B cell (primary cell): ENCODE measurements at regions not wholly inside any gene's neighbourhood (a gene's known extent, or its start where the extent isn't known, plus 50 kb on each side); places are given as distances from the start of the nearest gene placed in this dataset.

Experiments used
- ATAC-seq: fragments of 200-7000 bp; cut with Tn5 transposase; one replicate; pipeline ENCODE4 v1.10.0; 2021; ENCODE audit warnings: low read depth, mild to moderate bottlenecking, moderate number of reproducible peaks, moderate library complexity
- CTCF ChIA-PET: fragments of 350-600 bp; sonication (Branson Sonifier 250); formaldehyde crosslinking; loops from one replicate; lab custom pipeline; 2021; ENCODE audit warnings: antibody characterized with exemption, inconsistent platforms; lab: Charles Lee
- POLR2A ChIA-PET: fragments of 350-600 bp; sonication (Branson Sonifier 250); formaldehyde crosslinking; loops from one replicate; lab custom pipeline; 2021; ENCODE audit warnings: antibody characterized with exemption; lab: Charles Lee
- DNase-seq: peaks from one replicate; pipeline ENCODE4 v3.0.0; 2013
- H2AFZ ChIP-seq: 2 replicates; pipeline ENCODE4 v1.6.1; 2012; ENCODE audit warnings: mild to moderate bottlenecking, low read depth, low read length; ENCODE audit not compliant: insufficient read depth, poor library complexity, severe bottlenecking
- H3K27ac ChIP-seq, 2 donors: 1 replicate in 1 of 2; 2 replicates in 1 of 2; pipeline ENCODE4 v1.5.1; 2012 to 2013; ENCODE audit warnings: low read length in 2 of 2, mild to moderate bottlenecking in 2 of 2, moderate library complexity in 1 of 2
- H3K27me3 ChIP-seq, 4 experiments: fragments of 200-600 bp in 1 of 4; sonication (generic) in 1 of 4; replicated peaks in 1 of 4; 1 replicate in 2 of 4; 2 replicates in 2 of 4; pipeline versions ENCODE4 v1.6.1 to v1.7.0; 2013 to 2016; ENCODE audit warnings: low read length in 3 of 4, mild to moderate bottlenecking in 2 of 4, mixed read lengths in 1 of 4, moderate library complexity in 1 of 4; ENCODE audit not compliant: insufficient read depth in 4 of 4, control insufficient read depth in 3 of 4; ENCODE audit errors: control extremely low read depth in 1 of 4
- H3K36me3 ChIP-seq, 2 experiments: replicated peaks in 1 of 2; 1 replicate in 1 of 2; 2 replicates in 1 of 2; pipeline versions ENCODE4 v1.6.1 to v1.7.1; 2013; ENCODE audit warnings: low read length in 1 of 2; ENCODE audit not compliant: insufficient read depth in 2 of 2, control insufficient read depth in 1 of 2; ENCODE audit errors: control extremely low read depth in 1 of 2, extremely low read depth in 1 of 2
- H3K4me1 ChIP-seq, 2 donors: fragments of 200-600 bp in 1 of 2; sonication (generic) in 1 of 2; 1 replicate in 1 of 2; 2 replicates in 1 of 2; pipeline versions ENCODE4 v1.5.1 to v1.6.1; 2013 to 2017; ENCODE audit warnings: low read length in 2 of 2; ENCODE audit not compliant: control insufficient read depth in 2 of 2, insufficient read depth in 2 of 2
- H3K4me2 ChIP-seq: replicated peaks from 2 replicates; pipeline ENCODE3; 2012; ENCODE audit warnings: mild to moderate bottlenecking, low read depth, low read length; ENCODE audit not compliant: poor library complexity, severe bottlenecking
- H3K4me3 ChIP-seq, 5 experiments: fragments of 200-600 bp in 1 of 5; sonication (generic) in 1 of 5; 1 replicate in 3 of 5; 2 replicates in 2 of 5; pipeline versions ENCODE4 v1.5.1 to v1.7.0; 2011 to 2016; ENCODE audit warnings: low read length in 4 of 5, mild to moderate bottlenecking in 4 of 5, low read depth in 2 of 5, control low read depth in 1 of 5, moderate library complexity in 1 of 5; ENCODE audit not compliant: insufficient read depth in 1 of 5; ENCODE audit errors: control extremely low read depth in 1 of 5, extremely low read depth in 1 of 5
- H3K79me2 ChIP-seq: fragments of 200-600 bp; sonication (generic); one replicate; pipeline ENCODE4 v1.6.0; 2016; ENCODE audit warnings: low read length; ENCODE audit not compliant: control insufficient read depth, insufficient read depth
- H3K9ac ChIP-seq: fragments of 200-600 bp; sonication (generic); 2 replicates; pipeline ENCODE4 v1.6.1; 2017; ENCODE audit warnings: mild to moderate bottlenecking, low read length, moderate library complexity
- H3K9me3 ChIP-seq, 3 donors: one replicate each; pipeline versions ENCODE4 v1.6.1 to v1.7.1; 2013; ENCODE audit warnings: low read length in 2 of 3; ENCODE audit not compliant: control insufficient read depth in 2 of 3, insufficient read depth in 1 of 3; ENCODE audit errors: control extremely low read depth in 1 of 3
- H4K20me1 ChIP-seq: 2 replicates; pipeline ENCODE4 v1.6.0; 2012; ENCODE audit warnings: mild to moderate bottlenecking, low read length; ENCODE audit not compliant: insufficient read depth, control insufficient read depth, poor library complexity, severe bottlenecking
- H3K27ac Mint-ChIP-seq: one replicate; pipeline ENCODE4 v1.8.0; 2021; ENCODE audit warnings: mixed read lengths
- H3K27me3 Mint-ChIP-seq: one replicate; pipeline ENCODE4 v1.8.0; 2021; ENCODE audit warnings: mixed read lengths
- H3K4me1 Mint-ChIP-seq: one replicate; pipeline ENCODE4 v1.8.0; 2021; ENCODE audit warnings: mixed read lengths
- H3K4me3 Mint-ChIP-seq: one replicate; pipeline ENCODE4 v1.8.0; 2021; ENCODE audit warnings: mixed read lengths
- H3K9me3 Mint-ChIP-seq: one replicate; pipeline ENCODE4 v1.8.0; 2022; ENCODE audit warnings: mixed read lengths; ENCODE audit not compliant: insufficient read depth
- EZH2 ChIP-seq: IDR thresholded peaks from 2 replicates; pipeline ENCODE4 v1.6.1; 2012; ENCODE audit warnings: borderline replicate concordance, low read depth, mild to moderate bottlenecking, moderate library complexity, low read length; ENCODE audit not compliant: insufficient read depth, poor library complexity, severe bottlenecking
- WGBS: methylation state at CpG from one replicate; pipeline ENCODE4 v1.1.5; 2013; ENCODE audit warnings: missing lambda C conversion rate; ENCODE audit not compliant: insufficient coverage; 5-methylcytosine and 5-hydroxymethylcytosine counted together
- intact Hi-C: fragments of 100-400 bp; cut with micrococcal nuclease; formaldehyde crosslinking; loops from one replicate; pipeline ENCODE4 v1.10.0; 2022
- TF ChIP-seq, protein P1 (sequence below): fragments of 200-600 bp; IDR thresholded peaks from one replicate; pipeline ENCODE4 v1.8.0; 2022; ENCODE audit warnings: antibody characterized with exemption, mild to moderate bottlenecking

DNA sequence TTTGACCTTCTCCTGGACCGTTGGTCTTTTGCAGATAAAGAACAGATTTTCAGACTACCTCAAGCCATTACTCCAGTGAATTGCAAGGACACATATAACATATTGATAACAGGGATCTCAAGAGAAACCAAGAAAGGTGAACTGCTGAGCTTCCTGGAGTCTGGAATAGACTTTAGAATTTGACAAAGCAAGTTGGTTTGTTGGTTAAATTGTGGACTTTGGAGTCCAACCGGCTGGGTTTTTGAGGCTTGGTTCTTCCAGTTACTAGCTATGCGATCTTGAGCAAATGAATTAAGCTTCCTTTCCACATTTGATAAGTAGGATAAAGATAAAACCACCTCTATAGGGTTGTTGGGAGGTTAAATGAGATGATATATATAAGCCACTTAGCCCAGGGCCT, 233.1 kb downstream of the SHQ1 start:
- Histone ChIP-seq H2AFZ (no peak overlapping the region), H3K4me2 (no peak overlapping the region), H3K79me2 (no peaks in the 10 kb centered on the region), H3K27me3 (peaks cover 0 to 12% (median 0%) of the 10 kb centered on the region in 4 experiments), H3K9me3 (peaks cover 1 to 17% (median 6%) of the 10 kb centered on the region in 3 donors), H3K9ac (no peak overlapping the region), H3K36me3 (no peaks in the 10 kb centered on the region), H4K20me1 (no peaks in the 10 kb centered on the region), H3K27ac (no peak overlapping the region), H3K4me1 (peaks cover 0 to 7% of the 10 kb centered on the region in 2 donors), H3K4me3 (no peak overlapping the region)
- H3K4me3 Mint-ChIP-seq, result no peak overlapping the region
- peaks cover 26% of the 10 kb centered on the region for H3K27me3 Mint-ChIP-seq
- intact Hi-C loops, result no loop called here
- peaks cover 4% of the 10 kb centered on the region for H3K9me3 Mint-ChIP-seq
- WGBS, result no CpG with 5 or more reads among the region's 3 CpGs
- no peak for DNase-seq
- peaks cover 4% of the 10 kb centered on the region for H3K4me1 Mint-ChIP-seq
- POLR2A ChIA-PET, result interaction anchor here (0.6 kb wide), 1 partner anchor 644 kb away, joined by 3 read pairs; no protein-coding TSS in a partner anchor
- no peak overlapping the region for H3K27ac Mint-ChIP-seq
- TF ChIP-seq EZH2, result no peak
- TF ChIP-seq, protein P1, sequence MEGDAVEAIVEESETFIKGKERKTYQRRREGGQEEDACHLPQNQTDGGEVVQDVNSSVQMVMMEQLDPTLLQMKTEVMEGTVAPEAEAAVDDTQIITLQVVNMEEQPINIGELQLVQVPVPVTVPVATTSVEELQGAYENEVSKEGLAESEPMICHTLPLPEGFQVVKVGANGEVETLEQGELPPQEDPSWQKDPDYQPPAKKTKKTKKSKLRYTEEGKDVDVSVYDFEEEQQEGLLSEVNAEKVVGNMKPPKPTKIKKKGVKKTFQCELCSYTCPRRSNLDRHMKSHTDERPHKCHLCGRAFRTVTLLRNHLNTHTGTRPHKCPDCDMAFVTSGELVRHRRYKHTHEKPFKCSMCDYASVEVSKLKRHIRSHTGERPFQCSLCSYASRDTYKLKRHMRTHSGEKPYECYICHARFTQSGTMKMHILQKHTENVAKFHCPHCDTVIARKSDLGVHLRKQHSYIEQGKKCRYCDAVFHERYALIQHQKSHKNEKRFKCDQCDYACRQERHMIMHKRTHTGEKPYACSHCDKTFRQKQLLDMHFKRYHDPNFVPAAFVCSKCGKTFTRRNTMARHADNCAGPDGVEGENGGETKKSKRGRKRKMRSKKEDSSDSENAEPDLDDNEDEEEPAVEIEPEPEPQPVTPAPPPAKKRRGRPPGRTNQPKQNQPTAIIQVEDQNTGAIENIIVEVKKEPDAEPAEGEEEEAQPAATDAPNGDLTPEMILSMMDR, result no peak
- no peak for ATAC-seq
- CTCF ChIA-PET, result no interaction called here

- no peak overlapping the region for H3K4me3 Mint-ChIP-seq
- no peak overlapping the region for H3K9ac ChIP-seq
- 93% methylated on average over 2 of the region's 5 CpGs for WGBS
- H3K4me2 ChIP-seq, result no peak overlapping the region
- H3K27ac Mint-ChIP-seq, result no peak overlapping the region
- H3K27me3 ChIP-seq, result peaks cover 0 to 12% (median 0%) of the 10 kb centered on the region in 4 experiments
- H3K4me1 ChIP-seq, result peaks cover 0 to 7% of the 10 kb centered on the region in 2 donors
- H3K79me2 ChIP-seq, result no peaks in the 10 kb centered on the region
- CTCF ChIA-PET, result no interaction called here
- intact Hi-C loops, result no loop called here
- POLR2A ChIA-PET, result no interaction called here
- H3K9me3 ChIP-seq, result peaks cover 2 to 17% (median 6%) of the 10 kb centered on the region in 3 donors
- peaks cover 4% of the 10 kb centered on the region for H3K4me1 Mint-ChIP-seq
- peaks cover 26% of the 10 kb centered on the region for H3K27me3 Mint-ChIP-seq
- DNase-seq (no peak), ATAC-seq (no peak)
- no peak overlapping the region for H2AFZ ChIP-seq
- H4K20me1 ChIP-seq, result no peaks in the 10 kb centered on the region
- H3K27ac ChIP-seq, result no peak overlapping the region
- H3K4me3 ChIP-seq, result no peak overlapping the region
- no peaks in the 10 kb centered on the region for H3K36me3 ChIP-seq
- peaks cover 4% of the 10 kb centered on the region for H3K9me3 Mint-ChIP-seq
- no peak for TF ChIP-seq EZH2
- TF ChIP-seq, protein P1, result no peak
Measured at GRCh38 chr3:72614394-72615074, 233.7 kb downstream of the SHQ1 start.
